HG02870 (cell line): ENCODE measurements at regions not wholly inside any gene's neighbourhood (a gene's known extent, or its start where the extent isn't known, plus 50 kb on each side); places are given as distances from the start of the nearest gene placed in this dataset.

ENCODE experiments used
- ATAC-seq: cut with Tn5 transposase; IDR thresholded peaks from one replicate; pipeline ENCODE4 v1.9.1; 2021; ENCODE audit warnings: mild to moderate bottlenecking, moderate library complexity; ENCODE audit not compliant: unreplicated experiment

DNA sequence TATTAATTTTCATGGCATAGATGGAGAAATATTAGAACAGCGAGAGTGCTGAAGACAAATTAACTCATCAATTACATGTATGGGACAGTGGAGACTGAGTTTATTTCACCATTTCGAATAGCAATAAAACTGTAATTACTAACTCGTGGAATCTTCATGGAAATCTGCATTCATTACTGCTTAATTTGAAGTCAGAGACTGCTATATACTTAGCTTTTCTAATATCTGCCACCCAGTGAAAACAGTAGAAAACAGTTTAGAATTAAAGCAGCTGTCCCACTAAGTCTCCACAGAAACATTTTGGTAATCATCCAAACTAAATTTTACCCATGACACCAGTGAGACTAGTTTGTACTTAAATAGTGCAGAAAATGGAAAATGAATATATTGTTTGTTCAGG is 56.8 kb downstream of the IZUMO3 start:
- ATAC-seq = no peak

DNA sequence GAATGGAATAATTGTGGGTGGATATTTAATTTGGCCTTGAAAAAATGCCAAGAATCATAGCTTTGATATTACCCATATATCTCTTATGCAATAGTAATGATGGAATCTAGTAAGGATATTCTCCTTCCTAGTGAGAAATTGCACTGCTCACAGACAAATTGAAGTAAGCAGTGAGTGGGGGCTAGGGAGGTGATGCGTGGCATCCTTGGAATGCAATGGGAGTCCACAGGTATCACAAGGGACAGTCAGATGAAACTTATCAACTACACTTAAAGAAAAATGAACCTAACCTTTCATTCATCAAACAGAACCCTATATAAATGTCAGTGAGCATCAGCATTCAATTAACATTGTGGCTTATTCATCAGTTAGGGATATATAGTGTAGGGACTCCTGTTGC is 57.8 kb downstream of the IZUMO3 start:
- ATAC-seq = no peak

DNA sequence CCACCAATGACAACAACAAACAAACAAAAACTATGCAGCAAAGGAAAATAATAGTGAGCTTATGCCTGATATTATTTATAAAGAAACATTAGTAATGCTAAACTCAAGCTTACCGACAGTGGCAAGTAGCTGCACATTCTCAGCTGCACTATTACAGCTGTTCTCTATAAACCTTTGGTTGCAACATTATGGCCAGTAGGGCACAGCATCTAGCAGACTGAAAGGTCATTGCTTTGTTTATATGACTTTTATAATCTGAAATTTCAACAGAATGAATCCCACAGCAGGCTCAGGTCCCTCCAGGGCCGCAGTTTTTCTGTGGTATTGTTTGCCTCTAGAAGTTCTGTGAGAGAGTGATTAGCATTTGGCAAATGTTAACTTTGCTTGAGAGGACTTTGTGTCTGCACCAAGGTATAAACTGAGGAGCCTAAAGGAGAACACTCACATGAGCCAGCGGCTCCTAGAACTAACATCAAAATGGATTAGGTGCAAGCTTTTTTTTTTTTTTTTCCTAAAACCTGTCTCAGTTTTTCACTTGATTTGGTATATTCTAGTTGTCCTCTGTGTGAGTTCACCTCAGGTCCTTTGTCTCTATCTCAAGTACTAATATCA is 58.3 kb downstream of the IZUMO3 start:
- no peak for ATAC-seq

DNA sequence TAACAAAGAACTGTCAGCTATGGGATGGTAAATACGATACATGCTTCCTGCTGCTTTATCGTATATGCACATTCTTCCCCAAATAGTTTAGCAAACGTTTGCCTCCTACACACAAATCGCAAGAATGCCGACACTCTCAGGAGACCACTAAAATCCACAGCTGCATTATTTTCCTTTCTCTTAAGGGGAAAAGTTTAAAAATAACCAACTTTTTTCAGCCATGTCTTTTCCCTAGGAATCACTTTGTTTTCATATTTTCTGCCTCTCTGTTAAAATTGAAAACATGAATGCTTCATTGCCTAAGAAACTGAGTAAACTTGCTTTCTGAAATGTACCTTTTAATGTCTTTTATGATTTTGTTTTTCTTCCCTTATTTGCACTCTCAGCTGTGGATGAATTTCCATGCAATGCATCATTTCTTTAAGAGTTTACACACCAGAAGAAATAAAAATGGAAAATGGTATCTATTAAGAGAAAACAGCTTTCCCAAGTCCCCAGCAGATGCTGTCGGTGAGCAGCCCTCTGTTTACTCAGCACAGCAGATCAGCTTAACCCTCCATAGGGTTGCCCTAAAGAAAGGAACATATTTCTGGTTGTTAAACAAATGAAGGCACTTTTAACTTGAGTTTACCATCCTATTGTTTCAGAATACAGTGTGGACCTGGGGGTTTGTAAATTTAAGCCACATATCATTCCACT is 66.2 kb downstream of the IZUMO3 start:
- ATAC-seq = no peak

DNA sequence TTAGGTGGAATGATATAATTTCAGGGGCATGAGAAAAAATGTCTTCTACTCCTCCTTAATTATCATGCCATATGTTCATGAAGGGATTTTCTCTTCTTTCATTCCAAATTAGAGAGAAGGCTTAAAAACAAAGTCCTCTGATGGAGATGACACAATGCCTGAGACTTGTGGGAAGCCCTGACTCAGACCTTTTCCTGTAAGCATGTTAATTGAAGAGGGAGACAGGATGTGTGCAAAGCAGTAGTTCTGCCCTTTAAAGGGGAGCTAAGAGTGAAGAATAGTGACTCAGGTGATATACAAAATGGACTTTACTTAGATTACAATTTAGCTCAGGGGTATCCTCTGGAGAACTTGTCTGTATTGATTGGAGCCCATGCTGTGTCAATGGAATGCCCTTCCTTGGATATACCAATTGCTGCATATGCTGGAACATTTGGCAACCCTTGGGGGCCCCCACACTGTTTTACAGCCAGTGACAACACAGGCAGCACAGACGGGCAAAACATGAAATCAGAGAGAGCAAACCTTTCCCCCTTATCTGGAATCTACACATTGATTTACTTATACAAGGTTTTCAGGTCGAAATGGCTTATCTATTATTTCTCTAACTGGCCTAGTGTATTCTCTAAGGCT is 81.3 kb downstream of the IZUMO3 start:
- ATAC-seq = no peak

DNA sequence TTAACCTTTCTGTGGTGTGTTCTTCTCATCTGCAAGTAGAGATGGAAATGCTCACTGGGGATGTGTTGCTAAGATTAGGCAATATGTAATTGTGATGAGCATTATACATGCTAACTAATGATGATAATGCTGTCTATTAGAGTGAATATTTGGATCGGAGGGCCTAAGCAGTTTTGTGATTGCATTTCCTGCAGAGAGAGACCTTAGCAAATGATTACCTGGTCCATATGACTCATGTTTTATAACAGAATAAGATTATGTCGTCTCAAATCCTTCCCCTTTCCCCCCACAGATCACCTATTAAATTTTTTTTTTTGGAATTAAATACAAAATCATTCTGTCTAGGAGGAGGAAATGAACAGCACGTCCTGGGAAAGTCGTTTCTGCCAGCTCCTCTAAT is 82.7 kb downstream of the IZUMO3 start:
- ATAC-seq = no peak

DNA sequence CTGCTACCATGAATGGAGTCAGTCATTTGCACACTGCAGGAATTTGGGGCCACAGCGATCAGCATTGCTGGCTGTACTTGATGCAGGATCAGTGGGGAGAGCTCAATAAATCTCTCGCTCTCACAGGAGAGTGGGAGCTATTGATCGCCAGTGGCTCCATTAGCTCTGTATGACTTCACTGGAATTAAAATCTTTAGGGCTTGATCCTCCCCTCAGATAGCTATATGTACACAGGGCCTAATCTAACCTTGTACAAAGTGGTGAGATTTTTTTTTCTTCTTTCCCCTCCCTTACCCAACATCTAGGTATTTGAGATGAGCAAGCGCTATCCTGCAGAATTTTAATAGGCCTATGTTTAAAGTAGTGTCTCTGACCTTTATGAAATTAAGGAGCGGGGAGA is 84.9 kb downstream of the IZUMO3 start:
- no peak for ATAC-seq

DNA sequence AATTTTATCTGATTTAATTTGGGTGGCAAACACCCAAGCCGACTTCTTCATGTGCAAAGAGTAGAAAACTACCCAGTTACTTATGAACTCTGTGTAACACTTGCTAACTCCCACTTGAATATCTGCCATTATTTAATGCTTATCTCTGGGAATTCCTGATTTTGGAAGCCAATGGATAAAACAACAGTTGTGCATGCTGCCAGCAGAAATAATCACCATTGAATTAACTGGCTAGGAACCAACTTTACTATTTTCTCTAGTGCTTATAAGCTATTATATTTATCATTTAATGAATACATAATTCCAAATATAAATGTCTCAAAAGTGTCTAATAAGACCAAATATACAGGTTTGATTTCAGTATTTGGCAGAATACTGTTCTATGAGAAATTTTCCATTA is 85.7 kb downstream of the IZUMO3 start:
- ATAC-seq = no peak

DNA sequence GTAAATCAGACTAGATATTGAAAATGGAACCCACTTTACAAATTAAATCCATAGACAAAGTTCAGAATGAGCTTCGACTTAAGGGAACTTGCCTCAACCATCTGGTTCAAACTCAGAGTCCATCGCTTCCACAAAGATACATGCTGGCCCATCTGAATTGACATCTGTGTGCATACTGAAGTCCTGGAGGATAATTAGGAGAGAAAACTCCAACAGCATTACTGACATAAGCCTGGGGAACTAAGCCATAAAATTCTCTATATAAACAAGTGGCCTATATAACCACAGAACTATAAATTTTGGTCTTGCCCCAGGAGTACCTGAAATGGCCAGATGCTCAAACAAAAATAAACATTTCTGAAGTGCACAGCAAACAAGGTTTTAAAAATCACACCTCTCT is 94.4 kb downstream of the IZUMO3 start:
- ATAC-seq = no peak

DNA sequence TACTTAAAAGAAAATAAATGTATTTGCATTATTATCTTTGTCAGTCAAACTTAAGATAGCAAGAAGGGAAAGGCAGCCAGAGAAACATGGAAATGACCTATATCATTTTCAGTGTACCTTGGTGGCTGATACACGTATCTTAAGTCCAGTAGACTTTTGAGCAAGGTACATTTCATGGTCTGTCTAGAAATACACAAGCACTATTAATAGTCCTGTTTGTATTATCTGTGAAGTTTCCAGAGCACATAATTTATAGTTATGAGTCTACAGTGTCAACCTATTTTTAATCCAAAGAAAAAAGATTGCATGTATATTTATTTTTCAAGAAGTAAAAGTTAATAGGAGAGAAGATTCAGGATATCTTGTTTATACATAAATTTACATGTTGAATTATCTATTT is 95.7 kb downstream of the IZUMO3 start:
- ATAC-seq = no peak

DNA sequence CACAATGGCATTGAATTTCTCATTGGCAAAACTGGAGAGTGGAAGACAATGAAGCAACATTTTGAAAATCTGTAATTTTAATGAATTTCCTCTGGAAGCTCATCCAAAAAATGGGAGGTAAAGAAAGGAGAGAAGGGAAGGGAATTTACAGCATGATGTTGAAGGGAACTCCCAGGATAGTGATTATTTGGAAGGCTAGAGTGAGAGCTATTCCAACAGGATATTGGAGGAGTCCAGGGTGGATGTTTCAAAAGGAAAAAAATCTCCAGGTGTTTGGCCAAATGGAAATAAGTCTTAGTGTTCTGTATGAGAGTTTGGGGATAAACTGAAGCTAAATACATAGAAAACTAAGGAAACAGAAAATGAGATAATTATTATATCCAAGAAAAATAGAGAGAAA is 106.2 kb downstream of the IZUMO3 start:
- ATAC-seq = no peak

DNA sequence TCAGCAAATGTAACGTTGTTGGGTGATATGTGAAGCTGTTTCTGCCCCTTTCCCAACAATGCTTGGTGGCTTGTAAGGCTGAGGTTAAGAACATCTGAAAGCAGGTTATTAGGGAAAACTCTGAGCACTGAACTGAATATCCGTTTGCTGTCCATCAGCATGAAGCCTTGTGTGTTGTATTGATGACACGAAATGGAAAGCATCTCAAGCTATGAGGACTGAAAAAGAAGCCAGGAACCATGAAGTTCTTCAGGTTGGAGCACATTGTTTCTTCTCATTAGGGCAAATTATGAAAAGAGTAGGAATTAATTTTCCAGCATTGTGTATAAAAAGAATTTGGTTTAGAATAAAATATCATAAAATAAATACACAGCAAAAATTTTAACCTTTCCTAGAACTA is 106.8 kb downstream of the IZUMO3 start:
- no peak for ATAC-seq

DNA sequence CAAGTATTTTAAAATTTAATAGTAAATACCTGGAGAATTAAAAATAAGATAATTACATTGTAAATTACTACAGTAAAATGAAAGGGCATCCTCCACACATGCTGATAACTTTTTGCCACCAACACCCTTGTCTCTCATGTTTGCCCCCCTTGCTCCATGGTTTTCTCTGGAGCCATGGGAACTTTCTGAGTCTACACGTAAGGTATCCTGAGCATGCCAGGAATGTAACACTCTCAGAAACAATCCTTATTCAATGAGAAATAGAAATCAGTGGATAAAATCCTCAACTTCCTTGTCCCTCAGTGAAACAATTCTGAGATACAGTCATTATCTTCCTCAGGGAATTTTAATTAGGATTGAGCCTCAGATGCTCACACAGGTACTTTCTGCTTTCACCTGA is 108.9 kb downstream of the IZUMO3 start:
- no peak for ATAC-seq

DNA sequence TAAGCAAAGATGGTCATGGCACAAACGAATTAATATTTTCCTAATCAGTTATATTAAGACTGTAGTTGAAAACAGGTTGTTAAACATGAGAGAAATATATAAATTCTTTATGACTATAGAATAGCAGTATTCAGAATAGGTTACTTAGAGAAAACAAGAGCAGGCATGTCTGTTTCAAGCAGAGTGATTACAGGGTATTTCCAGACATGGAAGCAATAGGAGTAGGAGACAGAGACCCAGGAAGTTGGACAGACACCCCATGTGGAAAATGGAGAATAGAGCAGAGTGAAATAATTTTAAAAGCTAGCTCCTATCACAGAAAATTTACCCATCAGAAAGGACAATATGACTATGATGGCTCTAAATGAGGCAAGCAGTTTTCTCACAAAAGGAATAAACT is 111.5 kb downstream of the IZUMO3 start:
- ATAC-seq = no peak

DNA sequence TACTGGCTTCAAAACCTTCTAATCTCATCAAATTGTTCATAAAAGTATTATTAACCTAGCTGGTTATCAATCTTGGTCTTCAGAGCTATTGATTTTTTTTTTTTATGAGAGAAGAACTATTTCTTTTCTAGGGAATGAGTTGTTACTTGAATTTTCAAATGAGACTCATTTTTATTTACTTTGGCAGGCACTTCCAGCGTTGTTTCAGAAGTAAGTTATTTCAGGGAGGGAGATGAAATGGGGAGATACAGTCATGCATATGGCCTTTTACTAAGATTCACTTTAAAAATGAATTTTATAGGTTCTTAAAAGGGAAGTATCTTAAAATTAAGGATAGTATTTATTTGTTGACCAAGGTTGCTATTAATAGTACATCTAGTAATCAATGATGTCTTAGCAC is 129.6 kb downstream of the IZUMO3 start:
- no peak for ATAC-seq

DNA sequence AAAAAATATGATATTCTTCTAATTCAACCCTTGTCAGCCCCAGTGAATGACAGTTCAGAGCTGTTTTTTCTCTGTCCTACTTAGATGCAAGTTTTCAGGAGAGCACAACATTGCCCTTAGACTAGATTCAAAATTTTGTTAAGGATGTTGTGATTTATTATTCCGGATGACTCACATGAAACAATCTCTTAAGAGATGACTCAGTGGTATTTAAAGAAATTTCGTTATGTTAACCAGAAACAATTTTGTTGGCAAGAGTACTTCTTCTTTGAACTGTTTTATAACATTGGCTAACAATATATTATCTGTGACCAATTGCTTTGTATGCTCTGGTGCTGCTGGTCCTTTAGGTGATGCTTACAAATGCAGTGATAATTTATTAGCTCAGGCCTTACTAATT is 132.0 kb downstream of the IZUMO3 start:
- ATAC-seq = no peak

DNA sequence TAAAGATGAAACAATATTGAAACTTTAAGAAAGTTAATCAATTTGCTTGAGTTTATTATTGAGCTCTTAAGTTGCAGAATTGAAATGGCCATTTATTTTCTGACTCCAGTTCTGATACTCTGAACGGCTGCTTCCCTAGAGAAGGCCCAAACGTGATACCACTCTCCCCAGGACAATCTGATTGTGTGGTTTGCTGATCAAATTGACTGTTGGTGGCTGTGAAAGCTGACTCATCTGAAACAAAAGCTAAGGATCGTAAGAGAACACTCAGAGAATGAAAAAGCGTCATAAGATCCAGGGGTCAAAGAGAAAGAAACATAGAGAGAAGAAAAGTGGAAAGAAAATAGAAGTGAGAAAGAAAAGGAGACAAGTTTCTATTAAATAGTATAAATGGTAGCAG is 147.2 kb downstream of the IZUMO3 start:
- ATAC-seq = no peak

DNA sequence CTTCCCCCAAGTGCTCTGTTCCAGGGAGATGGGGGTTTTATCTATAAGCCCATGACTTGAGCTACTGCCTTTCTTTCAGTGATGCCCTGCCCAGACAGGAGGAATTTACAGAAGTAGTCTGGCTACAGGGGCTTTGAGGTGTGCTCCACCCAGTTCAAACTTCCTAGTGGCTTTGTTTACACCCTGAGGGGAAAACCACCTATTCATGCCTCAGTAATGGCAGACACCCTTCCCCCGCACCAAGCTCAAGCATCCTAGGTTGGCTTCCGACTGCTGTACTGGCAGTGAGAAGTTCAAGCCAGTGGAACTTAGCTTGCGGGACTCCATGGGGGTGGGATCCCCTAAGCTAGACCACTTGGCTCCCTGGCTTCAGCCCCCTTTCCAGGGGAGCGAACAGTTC is 154.6 kb downstream of the IZUMO3 start:
- ATAC-seq = no peak

DNA sequence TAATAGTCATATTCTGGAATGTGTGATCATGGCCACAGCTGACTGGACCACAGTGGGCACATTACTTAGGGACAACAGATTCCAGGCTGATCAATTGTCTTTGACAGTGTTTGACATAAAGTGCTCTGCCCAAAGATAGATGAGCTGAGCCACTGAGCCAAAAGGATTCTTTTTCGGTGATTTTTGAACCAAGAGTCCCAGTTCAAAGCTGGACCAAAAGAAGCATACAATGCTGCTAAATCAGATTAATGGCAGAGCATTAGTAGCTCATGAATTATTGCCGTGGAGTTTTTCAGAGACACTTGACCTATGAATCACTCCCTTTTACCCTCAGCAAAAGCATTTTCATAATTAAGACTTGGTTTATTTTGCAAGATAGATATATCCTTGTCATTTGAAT is 160.6 kb downstream of the IZUMO3 start:
- no peak for ATAC-seq

DNA sequence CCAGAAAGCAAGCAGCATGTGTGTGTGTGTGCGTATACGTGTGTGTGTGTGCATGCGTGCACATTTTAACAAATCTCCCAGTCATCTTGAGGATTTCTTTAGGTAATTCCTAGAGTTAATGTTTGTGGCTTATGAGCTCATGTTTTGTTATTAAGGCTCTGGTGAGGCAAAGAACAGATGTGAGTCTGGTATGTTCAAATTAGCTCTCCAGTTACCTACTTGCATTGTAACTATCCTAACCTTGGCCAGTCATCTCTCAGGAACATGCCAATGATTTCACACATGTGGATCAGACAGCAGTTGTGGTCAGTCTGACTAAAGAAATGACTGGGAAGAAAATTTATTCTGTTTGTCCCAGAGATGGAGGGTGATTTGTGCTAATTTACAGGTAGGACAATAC is 163.1 kb downstream of the IZUMO3 start:
- no peak for ATAC-seq

DNA sequence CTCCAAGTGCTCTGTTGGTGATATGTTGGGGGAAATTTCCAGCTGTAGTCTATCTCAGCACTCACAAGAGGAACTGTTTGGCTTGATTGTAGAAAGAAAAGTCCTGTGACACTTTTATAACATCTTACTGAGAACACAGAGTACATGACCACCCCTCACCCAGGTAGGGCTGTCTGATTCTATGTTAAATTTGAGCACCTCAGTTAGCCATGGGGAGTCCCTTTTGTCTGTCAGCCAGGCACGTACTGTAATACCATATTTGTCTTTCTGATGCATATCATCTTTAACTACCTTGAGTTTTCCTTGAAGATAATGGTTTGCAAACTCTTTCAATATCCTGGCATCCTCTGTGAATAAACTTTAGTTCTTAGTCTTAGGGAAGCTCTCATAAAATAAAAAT is 164.5 kb downstream of the IZUMO3 start:
- ATAC-seq = no peak

DNA sequence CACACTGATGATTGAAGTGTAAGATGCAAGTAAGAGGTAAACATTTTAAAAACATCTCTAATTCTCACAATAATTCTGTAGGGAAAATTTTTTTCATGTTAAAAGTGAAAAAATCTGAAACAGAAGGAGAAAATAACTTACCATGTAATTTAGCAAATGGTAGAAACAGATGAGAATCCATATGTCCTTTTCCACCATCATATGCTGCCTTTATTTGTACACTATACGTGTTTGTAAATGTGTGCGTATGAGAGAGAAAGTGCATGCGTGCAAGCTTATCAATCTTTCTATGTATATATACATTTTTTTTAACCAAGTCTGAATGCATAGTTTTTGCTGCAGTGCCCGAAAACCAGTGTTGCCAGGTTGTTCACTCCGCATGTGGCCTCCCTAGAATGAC is 186.7 kb downstream of the IZUMO3 start:
- ATAC-seq = no peak

DNA sequence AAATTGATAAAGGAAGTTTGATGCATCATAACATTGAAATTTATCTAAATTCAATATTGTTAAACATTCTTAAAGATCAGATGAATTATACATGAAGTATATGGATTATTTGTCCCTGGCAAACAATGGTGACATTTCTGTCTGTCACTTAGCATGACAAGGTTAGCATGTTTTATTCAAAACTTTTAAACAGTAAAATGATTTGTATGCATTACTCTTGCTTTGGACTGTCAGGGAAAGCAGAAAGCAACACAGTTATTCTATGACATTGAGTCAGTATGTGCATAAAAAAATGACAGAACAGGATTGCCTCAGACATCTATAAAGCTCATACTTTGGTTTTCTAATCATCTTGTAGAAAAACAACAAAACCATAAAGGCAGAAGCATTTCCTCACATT is 193.7 kb downstream of the IZUMO3 start:
- no peak for ATAC-seq
